GM12873 (cell line): ENCODE measurements at regions not wholly inside any gene's neighbourhood (a gene's known extent, or its start where the extent isn't known, plus 50 kb on each side); places are given as distances from the start of the nearest gene placed in this dataset.

Source experiments
- CTCF ChIP-seq: IDR thresholded peaks from 2 replicates; pipeline ENCODE4 v1.5.1; 2012; ENCODE audit warnings: low read depth, mild to moderate bottlenecking, moderate library complexity, low read length, control low read depth; ENCODE audit not compliant: insufficient read depth; ENCODE audit errors: missing control alignments

DNA sequence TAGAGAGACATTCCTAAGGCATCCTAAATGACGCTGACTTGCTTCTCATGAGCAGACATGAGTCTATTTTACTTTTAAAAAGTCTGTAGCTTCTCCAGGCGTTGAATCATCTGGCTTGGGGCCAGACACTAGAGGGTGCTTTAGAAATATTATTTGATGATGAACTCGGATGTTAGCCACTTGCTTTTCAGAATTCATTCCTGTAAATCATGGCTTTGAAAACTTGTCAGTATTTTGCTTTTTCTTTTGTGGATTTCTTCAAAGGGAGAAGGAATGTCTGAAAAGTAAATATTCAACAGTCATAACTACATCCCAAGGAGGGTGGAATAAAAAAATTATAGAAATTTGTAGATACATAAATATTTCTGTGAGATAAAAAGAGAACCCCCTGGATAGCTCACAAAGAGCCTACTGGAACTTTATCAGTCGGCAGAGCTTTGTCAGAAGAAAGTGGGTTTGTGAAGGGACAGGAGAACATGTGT, 370.8 kb downstream of the OSR1 start:
- no peak for TF ChIP-seq CTCF

DNA sequence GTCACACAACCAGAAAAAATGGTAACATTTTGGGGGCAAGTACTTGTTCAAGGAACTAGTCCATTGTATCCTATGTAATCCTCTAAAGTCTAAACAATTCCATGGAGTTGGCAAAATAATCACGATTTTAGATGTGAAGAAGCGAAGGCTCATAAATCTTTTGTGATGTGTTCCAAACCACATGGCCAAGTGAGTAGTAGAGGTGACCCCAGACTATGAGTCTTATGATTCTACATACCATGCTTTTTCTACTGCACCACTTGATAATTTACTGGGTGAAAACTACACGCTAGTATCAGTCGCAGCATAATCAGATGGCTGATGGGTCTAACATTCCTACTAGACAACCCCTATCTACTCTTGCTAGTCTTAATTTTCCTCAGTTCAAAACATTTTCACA, 371.4 kb downstream of the OSR1 start:
- TF ChIP-seq CTCF, result no peak

- no peak for TF ChIP-seq CTCF
Measured at GRCh38 chr2:18986046-18986445, 372.4 kb downstream of the OSR1 start.

DNA sequence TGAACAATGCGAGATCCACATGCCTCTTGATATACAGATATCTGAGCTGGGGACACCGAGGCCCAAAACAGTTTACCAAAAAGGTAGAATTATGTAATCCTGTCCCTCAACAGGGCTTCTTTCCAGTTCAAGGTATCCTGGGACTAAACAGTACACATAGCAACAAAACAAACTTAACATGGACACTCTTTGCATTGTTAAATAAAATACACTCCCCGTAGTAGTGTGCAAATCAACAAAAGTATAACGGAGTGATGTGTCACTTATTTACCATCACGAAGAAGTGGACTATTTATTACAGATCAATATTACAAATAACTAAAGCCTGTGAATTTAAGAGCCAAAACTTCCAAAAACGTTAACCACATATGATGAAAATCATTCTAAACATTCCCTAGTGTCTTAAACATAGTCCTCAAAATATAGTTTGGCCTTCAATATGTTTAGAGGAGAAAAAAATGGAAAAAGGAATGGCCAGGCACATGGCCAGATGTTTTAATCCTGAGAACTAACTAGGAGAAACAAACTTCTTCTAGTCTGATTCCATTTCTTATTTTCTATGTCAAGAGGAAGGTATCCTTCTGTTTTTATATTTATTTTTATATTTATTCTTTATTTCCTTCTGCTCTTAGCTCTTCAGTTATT, 377.5 kb downstream of the OSR1 start:
- no peak for TF ChIP-seq CTCF

GRCh38 chr2:18980104-18980785, 378.2 kb downstream of the OSR1 start:
- TF ChIP-seq CTCF, result no peak

DNA sequence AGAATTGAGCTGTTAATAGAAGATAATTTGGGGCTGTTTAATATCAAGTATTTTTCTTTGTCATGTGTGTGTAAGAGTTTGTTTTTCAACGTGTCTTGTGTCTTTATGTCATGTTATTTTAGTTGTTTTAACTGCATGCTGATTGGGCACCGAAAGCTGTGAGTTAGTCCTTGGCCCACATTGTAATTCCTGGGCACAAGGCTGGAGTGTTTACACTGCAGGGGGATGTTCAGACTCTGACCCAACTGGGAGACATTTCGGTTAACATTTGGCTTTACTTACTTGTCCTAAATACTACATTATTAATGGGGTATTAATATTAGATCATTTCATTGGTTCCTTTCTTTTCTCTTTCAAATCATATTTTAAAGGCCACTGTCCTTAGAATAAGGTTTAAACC, 381.0 kb downstream of the OSR1 start:
- no peak for TF ChIP-seq CTCF

- no peak for TF ChIP-seq CTCF
Measured at GRCh38 chr2:18976168-18976961, 382.1 kb downstream of the OSR1 start.
